ENCODE measurements at regions not wholly inside any gene's neighbourhood (a gene's known extent, or its start where the extent isn't known, plus 50 kb on each side); places are given as distances from the start of the nearest gene placed in this dataset.
"Not testable (repeated sequence)": the region's sequence is repeated elsewhere in the genome, so short reads cannot be mapped to it uniquely, and the experiment has no call there.

GRCh38 chr11:46210133-46210636 lies 67.3 kb upstream of the CREB3L1 start:
- H3K9me3 ChIP-seq (ENCODE audit: low read length), result no peaks in the 10 kb centered on the region

GRCh38 chr11:46209624-46210023 lies 67.8 kb upstream of the CREB3L1 start:
- H3K9ac ChIP-seq (ENCODE audit: low read length), result not testable (repeated sequence)

More at GRCh38 chr11:46210133-46210636, 67.3 kb upstream of the CREB3L1 start:
- Histone ChIP-seq H3K9ac (ENCODE audit: low read length) (no peak overlapping the region), H3K79me2 (ENCODE audit: low read length) (no peaks in the 10 kb centered on the region), H3K4me1 (ENCODE audit: low read length) (no peaks in the 10 kb centered on the region), H4K20me1 (ENCODE audit: insufficient read depth, low read depth, low read length) (no peaks in the 10 kb centered on the region), H3K36me3 (ENCODE audit: insufficient read depth, low read length) (no peaks in the 10 kb centered on the region), H3K9me2 (replicated peaks; ENCODE audit: insufficient read depth, low read length) (no peaks in the 10 kb centered on the region), H3K27me3 (ENCODE audit: low read length) (no peaks in the 10 kb centered on the region), H2AFZ (ENCODE audit: low read length) (no peak overlapping the region; the same call in 1 of the 2 replicates), H3K4me3 (ENCODE audit: low read length) (no peak overlapping the region), H3K4me2 (ENCODE audit: low read depth, low read length, poor library complexity, severe bottlenecking) (no peak overlapping the region), H3K27ac (ENCODE audit: low read length) (no peak overlapping the region)
- DNase-seq, result no peak

GRCh38 chr11:46208803-46209202 lies 68.7 kb upstream of the CREB3L1 start:
- no peaks in the 10 kb centered on the region for H4K20me1 ChIP-seq (ENCODE audit: insufficient read depth, low read depth, low read length)
- no peak overlapping the region for H3K27ac ChIP-seq (ENCODE audit: low read length)
- no peaks in the 10 kb centered on the region for H3K9me2 ChIP-seq (replicated peaks; ENCODE audit: insufficient read depth, low read length)
- no peaks in the 10 kb centered on the region for H3K27me3 ChIP-seq (ENCODE audit: low read length)
- no peak overlapping the region for H3K4me3 ChIP-seq (ENCODE audit: low read length)
- no peaks in the 10 kb centered on the region for H3K4me1 ChIP-seq (ENCODE audit: low read length)
- H3K4me2 ChIP-seq (ENCODE audit: low read depth, low read length, poor library complexity, severe bottlenecking), result no peak overlapping the region
- H3K9ac ChIP-seq (ENCODE audit: low read length), result no peak overlapping the region
- no peaks in the 10 kb centered on the region for H3K9me3 ChIP-seq (ENCODE audit: low read length)
- DNase-seq, result no peak
- no peak overlapping the region for H2AFZ ChIP-seq (ENCODE audit: low read length)
- H3K36me3 ChIP-seq (ENCODE audit: insufficient read depth, low read length), result no peaks in the 10 kb centered on the region
- H3K79me2 ChIP-seq (ENCODE audit: low read length), result no peaks in the 10 kb centered on the region

More at GRCh38 chr11:46209624-46210023, 67.8 kb upstream of the CREB3L1 start:
- H3K4me3 ChIP-seq (ENCODE audit: low read length); H3K4me1 ChIP-seq (ENCODE audit: low read length); H3K79me2 ChIP-seq (ENCODE audit: low read length); H3K9me2 ChIP-seq (replicated peaks; ENCODE audit: insufficient read depth, low read length); H2AFZ ChIP-seq (ENCODE audit: low read length); DNase-seq; H3K27ac ChIP-seq (ENCODE audit: low read length); H3K9me3 ChIP-seq (ENCODE audit: low read length); H4K20me1 ChIP-seq (ENCODE audit: insufficient read depth, low read depth, low read length); H3K36me3 ChIP-seq (ENCODE audit: insufficient read depth, low read length); H3K27me3 ChIP-seq (ENCODE audit: low read length); H3K4me2 ChIP-seq (ENCODE audit: low read depth, low read length, poor library complexity, severe bottlenecking): not testable (repeated sequence)

GRCh38 chr11:46207270-46207669 lies 70.2 kb upstream of the CREB3L1 start:
- Histone ChIP-seq H3K9ac (ENCODE audit: low read length) (no peak overlapping the region), H2AFZ (ENCODE audit: low read length) (no peak overlapping the region), H3K9me2 (replicated peaks; ENCODE audit: insufficient read depth, low read length) (no peaks in the 10 kb centered on the region), H3K9me3 (ENCODE audit: low read length) (no peaks in the 10 kb centered on the region), H3K79me2 (ENCODE audit: low read length) (no peaks in the 10 kb centered on the region), H4K20me1 (ENCODE audit: insufficient read depth, low read depth, low read length) (no peaks in the 10 kb centered on the region), H3K4me3 (ENCODE audit: low read length) (no peak overlapping the region), H3K4me1 (ENCODE audit: low read length) (no peaks in the 10 kb centered on the region), H3K4me2 (ENCODE audit: low read depth, low read length, poor library complexity, severe bottlenecking) (no peak overlapping the region), H3K36me3 (ENCODE audit: insufficient read depth, low read length) (no peaks in the 10 kb centered on the region), H3K27me3 (ENCODE audit: low read length) (no peaks in the 10 kb centered on the region), H3K27ac (ENCODE audit: low read length) (no peak overlapping the region)
- DNase-seq, result no peak

- not testable (repeated sequence) for DNase-seq; H2AFZ ChIP-seq (ENCODE audit: low read length); H4K20me1 ChIP-seq (ENCODE audit: insufficient read depth, low read depth, low read length); H3K27me3 ChIP-seq (ENCODE audit: low read length); H3K36me3 ChIP-seq (ENCODE audit: insufficient read depth, low read length); H3K27ac ChIP-seq (ENCODE audit: low read length); H3K9me2 ChIP-seq (replicated peaks; ENCODE audit: insufficient read depth, low read length); H3K4me2 ChIP-seq (ENCODE audit: low read depth, low read length, poor library complexity, severe bottlenecking); H3K79me2 ChIP-seq (ENCODE audit: low read length); H3K4me1 ChIP-seq (ENCODE audit: low read length); H3K9ac ChIP-seq (ENCODE audit: low read length); H3K4me3 ChIP-seq (ENCODE audit: low read length); H3K9me3 ChIP-seq (ENCODE audit: low read length)
These were observed 73.0 kb upstream of the CREB3L1 start for GRCh38 chr11:46204415-46204814.

GRCh38 chr11:46203746-46204145 lies 73.7 kb upstream of the CREB3L1 start:
- H3K79me2 ChIP-seq (ENCODE audit: low read length), result no peaks in the 10 kb centered on the region
- no peak overlapping the region for H3K27ac ChIP-seq (ENCODE audit: low read length)
- no peak overlapping the region for H3K9ac ChIP-seq (ENCODE audit: low read length)
- no peaks in the 10 kb centered on the region for H3K4me1 ChIP-seq (ENCODE audit: low read length)
- no peaks in the 10 kb centered on the region for H3K9me2 ChIP-seq (replicated peaks; ENCODE audit: insufficient read depth, low read length)
- H3K9me3 ChIP-seq (ENCODE audit: low read length), result no peaks in the 10 kb centered on the region
- H3K27me3 ChIP-seq (ENCODE audit: low read length), result no peaks in the 10 kb centered on the region
- H3K4me2 ChIP-seq (ENCODE audit: low read depth, low read length, poor library complexity, severe bottlenecking), result no peak overlapping the region
- H3K36me3 ChIP-seq (ENCODE audit: insufficient read depth, low read length), result no peaks in the 10 kb centered on the region
- no peak for DNase-seq
- no peaks in the 10 kb centered on the region for H4K20me1 ChIP-seq (ENCODE audit: insufficient read depth, low read depth, low read length)
- H2AFZ ChIP-seq (ENCODE audit: low read length), result no peak overlapping the region
- no peak overlapping the region for H3K4me3 ChIP-seq (ENCODE audit: low read length)

GRCh38 chr11:46202696-46203391 lies 74.6 kb upstream of the CREB3L1 start:
- DNase-seq, result no peak

GRCh38 chr11:46202149-46202548 lies 75.3 kb upstream of the CREB3L1 start:
- Histone ChIP-seq H3K79me2 (ENCODE audit: low read length) (no peaks in the 10 kb centered on the region), H2AFZ (ENCODE audit: low read length) (no peak overlapping the region), H3K9ac (ENCODE audit: low read length) (no peak overlapping the region), H3K27me3 (ENCODE audit: low read length) (no peaks in the 10 kb centered on the region), H3K27ac (ENCODE audit: low read length) (no peak overlapping the region), H3K9me2 (replicated peaks; ENCODE audit: insufficient read depth, low read length) (no peaks in the 10 kb centered on the region), H3K9me3 (ENCODE audit: low read length) (no peaks in the 10 kb centered on the region), H3K4me3 (ENCODE audit: low read length) (no peak overlapping the region), H3K4me1 (ENCODE audit: low read length) (no peaks in the 10 kb centered on the region), H4K20me1 (ENCODE audit: insufficient read depth, low read depth, low read length) (no peaks in the 10 kb centered on the region), H3K36me3 (ENCODE audit: insufficient read depth, low read length) (no peaks in the 10 kb centered on the region), H3K4me2 (ENCODE audit: low read depth, low read length, poor library complexity, severe bottlenecking) (no peak overlapping the region)
- DNase-seq, result no peak

More at GRCh38 chr11:46202696-46203391, 74.6 kb upstream of the CREB3L1 start:
- no peaks in the 10 kb centered on the region for H3K4me1 ChIP-seq (ENCODE audit: low read length)
- H3K9me3 ChIP-seq (ENCODE audit: low read length), result no peaks in the 10 kb centered on the region
- H3K27ac ChIP-seq (ENCODE audit: low read length), result no peak overlapping the region
- no peaks in the 10 kb centered on the region for H3K9me2 ChIP-seq (replicated peaks; ENCODE audit: insufficient read depth, low read length)
- H3K4me2 ChIP-seq (ENCODE audit: low read depth, low read length, poor library complexity, severe bottlenecking), result no peak overlapping the region
- no peaks in the 10 kb centered on the region for H3K36me3 ChIP-seq (ENCODE audit: insufficient read depth, low read length)
- no peak overlapping the region for H2AFZ ChIP-seq (ENCODE audit: low read length)
- H4K20me1 ChIP-seq (ENCODE audit: insufficient read depth, low read depth, low read length), result no peaks in the 10 kb centered on the region
- H3K4me3 ChIP-seq (ENCODE audit: low read length), result no peak overlapping the region
- no peaks in the 10 kb centered on the region for H3K27me3 ChIP-seq (ENCODE audit: low read length)
- no peaks in the 10 kb centered on the region for H3K79me2 ChIP-seq (ENCODE audit: low read length)
- H3K9ac ChIP-seq (ENCODE audit: low read length), result no peak overlapping the region
